HG02970 (cell line): ENCODE measurements at regions not wholly inside any gene's neighbourhood (a gene's known extent, or its start where the extent isn't known, plus 50 kb on each side); places are given as distances from the start of the nearest gene placed in this dataset.
"Not testable (repeated sequence)": the region's sequence is repeated elsewhere in the genome, so short reads cannot be mapped to it uniquely, and the experiment has no call there.

ENCODE experiments used
- ATAC-seq: cut with Tn5 transposase; IDR thresholded peaks from one replicate; pipeline ENCODE4 v1.9.1; 2021; ENCODE audit warnings: mild to moderate bottlenecking, moderate library complexity, moderate number of reproducible peaks; ENCODE audit not compliant: unreplicated experiment, low FRiP score

DNA sequence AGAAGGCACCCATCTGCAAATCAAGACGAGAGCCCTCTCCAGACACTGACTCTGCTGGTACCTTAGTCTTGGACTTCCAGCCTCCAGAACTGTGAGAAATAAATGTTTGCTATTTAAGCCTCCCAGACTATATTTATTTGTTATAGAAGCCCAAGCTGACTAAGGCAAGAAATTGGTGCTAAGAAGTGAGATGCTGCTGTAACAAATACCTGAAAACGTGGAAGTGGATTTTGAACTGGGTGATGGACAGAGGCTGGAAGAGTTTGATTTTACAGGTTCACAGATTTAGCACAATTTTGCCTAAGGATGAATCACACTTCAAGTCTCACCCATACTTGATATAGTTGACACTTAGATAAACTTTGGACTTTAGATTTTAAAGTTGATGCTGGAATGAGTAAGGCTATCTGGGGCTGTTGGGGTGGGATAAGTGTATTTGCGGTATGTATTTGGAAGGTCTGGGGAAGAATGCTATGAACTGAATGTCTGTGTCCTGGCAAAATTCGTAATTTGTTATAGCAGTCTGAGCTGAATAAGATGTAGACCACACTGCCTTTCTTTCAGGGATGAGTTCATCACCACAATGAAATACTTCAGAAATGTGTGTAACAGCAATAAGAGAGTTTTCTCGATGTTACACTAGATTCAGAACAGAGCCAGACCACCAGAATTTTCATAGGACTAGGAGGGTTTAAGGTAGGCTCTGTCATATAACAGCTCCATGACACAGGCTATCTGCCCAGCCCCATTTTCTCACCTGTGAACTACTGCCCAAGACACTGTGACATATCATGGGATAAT lies 120.5 kb upstream of the LMCD1 start:
- no peak for ATAC-seq

DNA sequence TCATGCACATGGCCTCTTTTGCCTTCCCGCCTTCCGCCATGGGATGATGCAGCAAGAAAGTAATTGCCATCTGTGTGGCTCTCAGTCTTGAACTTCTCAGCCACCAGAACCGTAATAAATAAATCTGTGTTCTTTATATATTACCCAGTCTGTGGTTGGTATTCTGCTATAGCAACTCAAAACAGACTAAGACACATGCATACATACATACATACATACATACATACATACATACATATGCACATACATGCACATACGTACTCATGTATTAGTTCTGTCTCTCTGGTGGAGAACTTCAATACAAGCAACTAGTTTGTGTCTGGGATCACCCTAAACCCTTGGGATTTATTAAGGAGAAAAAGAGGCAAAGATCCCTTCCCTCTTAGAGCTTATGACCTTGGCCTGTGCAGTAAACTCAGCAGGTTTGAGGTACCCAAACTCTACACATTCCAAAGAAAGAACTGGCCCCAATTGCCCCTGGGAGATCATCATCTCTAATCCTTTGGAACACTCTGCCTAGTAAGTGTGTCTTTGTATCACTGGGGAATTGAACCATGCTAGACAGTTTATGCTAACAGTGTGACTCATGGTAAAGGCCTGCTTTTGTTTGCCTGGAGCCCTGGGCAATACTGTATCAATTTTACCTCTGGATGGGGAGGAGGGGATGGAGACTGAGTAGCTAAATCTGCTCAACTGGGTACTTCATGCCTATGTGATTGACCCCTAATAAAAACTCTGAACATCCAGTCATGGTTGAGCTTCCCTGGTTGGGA lies 115.6 kb upstream of the LMCD1 start:
- ATAC-seq: no peak

GRCh38 chr3:8387571-8387970 lies 114.1 kb upstream of the LMCD1 start:
- ATAC-seq: no peak

DNA sequence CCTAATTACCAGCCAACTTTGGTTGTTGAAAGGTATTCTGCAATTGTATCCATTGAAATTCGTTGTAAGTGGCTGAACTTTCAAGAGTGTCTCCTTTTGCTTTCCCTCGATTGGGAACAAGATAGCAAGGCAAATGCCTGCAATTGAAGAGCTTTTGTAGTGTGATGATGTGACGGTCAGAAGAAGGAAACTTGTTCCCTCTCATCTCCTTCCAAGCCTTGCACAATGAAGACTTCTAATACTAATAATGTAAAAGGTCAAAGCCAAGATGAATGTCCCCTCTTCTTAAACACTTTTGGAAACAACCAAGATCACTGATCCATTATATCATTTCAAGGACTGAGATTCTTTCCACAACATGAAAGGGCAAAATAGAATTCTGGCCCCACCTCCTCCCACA lies 101.9 kb upstream of the LMCD1 start:
- no peak for ATAC-seq

DNA sequence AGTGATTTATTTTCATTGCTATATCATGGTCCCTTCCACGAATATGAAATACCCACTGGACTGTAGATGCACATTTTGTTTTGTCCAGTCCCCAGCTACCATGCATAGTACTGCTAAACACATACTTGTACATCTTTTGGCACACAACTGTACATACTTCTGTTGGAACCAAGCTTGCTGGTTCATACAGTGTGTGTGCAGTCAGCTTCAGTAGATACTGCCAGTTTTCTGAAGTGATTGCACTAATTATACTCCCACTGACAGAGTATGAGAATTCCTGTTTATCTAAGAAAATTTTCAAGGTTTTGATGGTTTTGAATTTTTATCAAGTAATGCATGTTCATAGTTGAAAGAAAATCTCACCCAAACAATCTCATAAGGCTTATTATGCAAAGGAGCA lies 100.7 kb upstream of the LMCD1 start:
- no peak for ATAC-seq

GRCh38 chr3:8403996-8404395 lies 97.6 kb upstream of the LMCD1 start:
- no peak for ATAC-seq

- ATAC-seq: no peak
Observed at GRCh38 chr3:8405144-8405543, 96.5 kb upstream of the LMCD1 start.

DNA sequence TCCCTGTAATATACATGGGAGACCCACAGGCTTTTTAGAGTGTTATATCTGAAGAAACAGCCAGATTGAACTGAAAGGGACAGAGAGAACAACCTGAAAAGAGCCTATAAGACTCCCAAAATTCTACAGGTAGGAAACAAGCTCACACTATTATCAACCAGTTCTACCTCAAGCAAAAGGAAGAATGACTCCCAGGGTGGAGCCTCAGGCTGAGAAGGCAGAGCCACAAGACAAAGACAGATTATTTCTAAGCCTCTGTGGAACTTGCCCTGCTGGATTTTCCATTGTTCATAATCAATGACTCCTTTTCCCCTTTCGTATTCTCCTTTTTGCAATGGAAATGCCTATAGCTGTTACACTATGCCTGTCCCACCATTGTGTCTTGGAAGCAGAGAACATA lies 95.1 kb upstream of the LMCD1 start:
- no peak for ATAC-seq

DNA sequence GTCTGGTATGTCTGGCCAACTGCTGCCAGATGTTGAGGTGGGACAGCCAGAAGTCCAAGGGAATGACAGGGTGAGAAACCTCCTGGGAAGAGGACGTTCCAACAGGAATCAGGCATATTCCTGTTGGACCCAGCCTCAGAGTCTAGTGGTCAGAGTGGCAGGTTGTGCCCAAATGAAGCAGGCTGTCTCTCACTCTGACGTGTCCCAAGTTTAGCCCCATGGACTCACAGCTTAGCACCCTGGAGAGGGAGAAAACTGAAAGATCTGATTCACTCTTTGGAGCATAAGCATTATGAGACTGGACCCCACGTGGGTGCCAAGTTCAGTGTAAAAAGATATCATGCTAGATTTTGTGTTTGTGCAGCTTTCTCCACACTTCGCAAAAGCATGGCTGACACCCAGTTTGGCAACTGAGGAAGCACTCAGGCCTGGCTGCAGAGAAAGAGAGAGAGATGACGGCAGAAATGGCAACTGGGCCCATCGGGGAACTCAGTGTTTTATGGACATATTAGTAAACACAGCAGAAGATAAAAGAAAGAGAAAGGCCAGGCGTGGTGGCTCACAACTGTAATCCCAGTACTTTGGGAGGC lies 88.2 kb upstream of the LMCD1 start:
- ATAC-seq: no peak

DNA sequence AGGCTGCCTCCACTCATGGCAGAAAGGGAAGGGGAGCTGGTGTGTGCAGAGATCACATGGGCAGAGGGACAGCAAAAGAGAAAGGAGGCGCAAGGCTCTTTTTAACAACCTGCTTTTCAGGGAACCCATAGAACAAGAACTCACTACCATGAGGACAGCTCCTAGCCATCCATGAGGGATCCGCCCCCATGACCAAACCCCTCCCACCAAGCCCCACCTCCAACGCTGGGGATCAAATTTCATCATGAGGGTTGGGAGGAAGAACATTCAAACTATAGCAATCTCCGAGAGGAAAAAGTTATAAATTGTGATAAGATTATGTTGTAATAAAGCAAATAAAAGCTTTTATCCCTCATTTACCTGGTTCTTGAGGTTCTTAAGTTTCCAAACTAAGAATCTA lies 84.7 kb upstream of the LMCD1 start:
- ATAC-seq: no peak

- ATAC-seq: no peak
Observed at GRCh38 chr3:8420612-8421011, 81.0 kb upstream of the LMCD1 start.

DNA sequence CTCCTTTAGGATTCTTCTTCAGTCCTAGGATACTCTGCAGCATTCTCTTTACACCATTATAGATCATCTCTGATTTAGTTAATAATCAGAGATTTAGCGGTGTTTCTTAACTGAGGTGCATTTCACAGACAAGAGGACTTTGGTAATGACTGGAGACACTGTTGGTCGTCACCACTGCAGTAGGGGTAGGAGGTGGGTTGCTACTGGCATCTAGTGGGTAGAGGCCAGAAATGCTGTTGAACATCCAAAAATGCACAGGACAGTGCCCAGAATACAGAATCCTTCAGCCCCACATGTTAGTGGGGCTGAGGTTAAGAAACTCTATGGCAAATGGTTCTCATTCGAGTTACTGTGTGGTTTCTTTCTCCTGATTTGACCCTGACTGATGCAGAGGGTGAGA lies 80.4 kb upstream of the LMCD1 start:
- ATAC-seq: no peak

DNA sequence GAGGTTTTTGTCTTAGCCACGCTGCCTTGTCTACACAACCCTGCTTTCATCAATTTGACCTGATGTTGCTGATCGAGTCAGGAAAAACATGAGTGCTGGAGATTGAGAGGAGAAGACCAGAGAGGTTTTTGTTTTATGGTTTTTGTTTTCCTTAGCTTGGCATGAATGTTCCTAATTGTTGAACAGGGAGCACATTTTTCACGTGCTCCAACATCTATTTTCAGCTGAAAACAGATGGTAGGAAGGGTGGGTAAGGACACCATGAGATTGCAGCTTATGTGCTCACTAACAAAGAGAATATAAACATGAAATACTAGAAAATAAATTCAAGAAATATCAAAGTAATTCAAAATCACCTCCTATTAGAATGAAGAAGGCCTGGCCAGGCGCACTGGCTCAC lies 79.9 kb upstream of the LMCD1 start:
- no peak for ATAC-seq

- ATAC-seq: no peak
Observed at GRCh38 chr3:8423307-8423706, 78.3 kb upstream of the LMCD1 start.

- ATAC-seq: no peak
Observed at GRCh38 chr3:8424281-8424680, 77.3 kb upstream of the LMCD1 start.

DNA sequence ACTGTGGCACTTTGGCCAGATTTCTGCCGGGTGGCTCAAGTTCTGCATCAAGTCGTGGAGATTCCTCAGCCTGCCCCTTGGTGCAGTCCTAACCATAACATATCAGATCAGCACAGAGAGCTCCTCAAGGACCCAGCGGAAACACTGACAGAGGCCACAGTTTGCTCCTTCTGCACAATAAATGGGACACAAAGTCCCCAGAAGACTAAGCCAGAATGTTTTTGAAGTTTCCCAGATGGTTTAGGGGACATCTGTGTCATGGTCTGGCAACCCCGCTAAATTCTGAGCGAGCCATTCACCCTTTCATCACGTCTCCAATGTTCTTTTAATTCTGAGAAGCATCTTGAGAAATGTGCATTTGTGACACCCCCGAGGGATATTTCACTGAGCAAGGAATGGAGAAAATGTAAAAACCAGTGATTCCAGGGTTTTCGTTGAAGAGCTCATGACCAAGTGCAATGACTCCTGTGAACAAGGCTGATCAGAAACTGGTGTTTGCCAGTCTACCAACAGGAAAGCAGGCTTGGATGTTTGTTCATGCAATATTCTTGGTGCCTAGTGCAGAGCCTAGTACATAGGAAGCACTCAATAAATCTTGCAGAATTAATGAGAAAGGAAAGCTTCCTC lies 64.8 kb upstream of the LMCD1 start:
- no peak for ATAC-seq

DNA sequence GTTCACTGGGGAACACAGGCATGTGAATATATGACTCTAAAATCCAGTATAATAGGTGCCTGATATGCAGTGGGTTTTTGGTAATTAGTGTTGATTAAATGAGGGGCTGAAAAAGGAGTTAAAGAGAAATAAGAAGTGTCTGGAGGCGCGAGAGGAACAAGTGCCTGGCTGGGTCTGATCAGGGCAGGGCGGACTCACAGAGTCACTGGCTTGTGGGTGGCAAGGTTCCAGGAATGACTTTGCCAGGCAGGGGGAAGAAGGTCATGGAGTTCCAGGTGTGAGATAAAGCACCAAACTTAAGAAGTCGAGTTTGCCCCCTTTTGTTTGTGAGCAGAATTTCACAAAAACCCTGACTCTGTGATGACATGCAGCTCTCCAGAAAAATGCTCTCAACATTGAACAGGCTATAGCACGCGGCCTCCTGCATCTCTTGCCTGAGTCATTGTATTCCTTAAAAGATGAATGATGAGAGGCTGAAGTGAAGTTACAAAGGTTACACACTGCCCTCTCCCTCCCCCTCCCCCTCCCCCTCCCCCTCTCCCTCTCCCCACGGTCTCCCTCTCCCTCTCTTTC lies 63.0 kb upstream of the LMCD1 start:
- no peak for ATAC-seq

GRCh38 chr3:8440142-8440541 lies 61.5 kb upstream of the LMCD1 start:
- not testable (repeated sequence) for ATAC-seq

DNA sequence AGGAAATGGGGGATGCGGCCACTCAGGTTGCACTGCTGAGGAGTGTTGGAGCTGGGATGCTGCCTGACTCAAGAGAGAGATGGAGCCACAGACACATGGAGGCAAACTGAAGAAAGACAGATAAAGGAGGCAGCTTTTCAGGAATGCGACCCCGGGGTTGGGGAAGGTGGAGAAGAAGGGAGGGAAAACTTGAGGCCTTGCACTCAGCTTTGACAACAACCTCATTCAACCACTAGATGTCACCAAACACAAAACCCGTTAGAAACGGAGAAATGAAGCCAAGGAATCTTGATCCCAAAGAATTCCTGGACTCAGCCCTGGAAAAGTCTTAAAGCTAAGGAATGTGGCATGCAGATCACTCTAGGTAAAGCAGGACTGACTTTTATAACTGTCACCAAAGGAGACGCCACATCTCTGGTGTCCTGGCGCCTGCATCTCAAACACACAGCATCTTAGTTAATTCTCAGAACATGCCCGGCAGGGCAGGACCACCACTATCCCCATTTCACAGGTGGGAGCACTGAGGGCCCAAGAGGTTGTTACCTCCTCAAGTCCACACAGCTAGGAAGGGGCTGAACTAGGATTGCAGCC lies 59.6 kb upstream of the LMCD1 start:
- ATAC-seq: no peak

GRCh38 chr3:8442993-8443650 lies 58.5 kb upstream of the LMCD1 start:
- ATAC-seq: no peak
